Left ventricle myocardium inferior (tissue), 1 donor: ENCODE measurements at regions not wholly inside any gene's neighbourhood (a gene's known extent, or its start where the extent isn't known, plus 50 kb on each side); places are given as distances from the start of the nearest gene placed in this dataset.
"Not testable (repeated sequence)": the region's sequence is repeated elsewhere in the genome, so short reads cannot be mapped to it uniquely, and the experiment has no call there.

Experiments used
- DNase-seq: peaks from one replicate; pipeline ENCODE4 v3.0.0-alpha.2; 2020
- H3K27ac ChIP-seq: fragments of 200-600 bp; replicated peaks from 2 replicates; pipeline ENCODE4 v1.8.0; 2021
- H3K27me3 ChIP-seq: fragments of 200-600 bp; 2 replicates; pipeline ENCODE4 v1.8.0; 2021; ENCODE audit warnings: low read depth
- H3K36me3 ChIP-seq: fragments of 200-600 bp; 2 replicates; pipeline ENCODE4 v1.8.0; 2021
- H3K4me1 ChIP-seq: fragments of 200-600 bp; 2 replicates; pipeline ENCODE4 v1.8.0; 2021
- H3K4me3 ChIP-seq: fragments of 200-600 bp; 2 replicates; pipeline ENCODE4 v1.8.0; 2021; ENCODE audit warnings: mild to moderate bottlenecking, moderate library complexity
- H3K9me3 ChIP-seq: fragments of 200-600 bp; replicated peaks from 2 replicates; pipeline ENCODE4 v1.8.0; 2021
- intact Hi-C: fragments of 100-400 bp; cut with micrococcal nuclease; formaldehyde crosslinking; loops from one replicate; pipeline ENCODE4 v1.11.0; 2022
- TF ChIP-seq, protein P1 (sequence below): fragments of 200-600 bp; IDR thresholded peaks from 2 replicates; pipeline ENCODE4 v1.8.0; 2021; ENCODE audit warnings: antibody characterized with exemption, mild to moderate bottlenecking, borderline replicate concordance
- donor health status: DM: no; HTN: yes; CAD: no; lungs with severe emphysema.

DNA sequence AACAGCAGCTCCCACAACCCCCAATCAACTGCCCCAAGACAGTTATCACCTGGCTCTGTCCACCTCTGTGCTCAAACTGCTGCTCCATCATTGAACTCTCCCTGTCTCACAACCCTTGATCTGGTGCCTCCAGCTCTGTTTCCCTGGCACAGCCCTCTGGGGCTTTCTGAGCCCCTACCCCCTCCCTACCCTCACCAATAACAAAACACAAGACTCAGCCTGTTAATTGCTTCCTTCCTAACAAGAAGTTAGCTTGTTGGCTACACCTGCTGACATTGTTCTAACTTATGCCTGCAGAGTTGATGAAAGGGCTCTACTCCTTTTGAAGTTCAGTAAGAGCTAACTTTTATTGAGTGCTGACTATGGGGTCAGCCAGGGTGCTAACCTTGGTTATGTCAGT is 99.4 kb upstream of the FNDC3A start:
- no peak for DNase-seq
- H3K9me3 ChIP-seq, result no peaks in the 10 kb centered on the region
- TF ChIP-seq, protein P1, sequence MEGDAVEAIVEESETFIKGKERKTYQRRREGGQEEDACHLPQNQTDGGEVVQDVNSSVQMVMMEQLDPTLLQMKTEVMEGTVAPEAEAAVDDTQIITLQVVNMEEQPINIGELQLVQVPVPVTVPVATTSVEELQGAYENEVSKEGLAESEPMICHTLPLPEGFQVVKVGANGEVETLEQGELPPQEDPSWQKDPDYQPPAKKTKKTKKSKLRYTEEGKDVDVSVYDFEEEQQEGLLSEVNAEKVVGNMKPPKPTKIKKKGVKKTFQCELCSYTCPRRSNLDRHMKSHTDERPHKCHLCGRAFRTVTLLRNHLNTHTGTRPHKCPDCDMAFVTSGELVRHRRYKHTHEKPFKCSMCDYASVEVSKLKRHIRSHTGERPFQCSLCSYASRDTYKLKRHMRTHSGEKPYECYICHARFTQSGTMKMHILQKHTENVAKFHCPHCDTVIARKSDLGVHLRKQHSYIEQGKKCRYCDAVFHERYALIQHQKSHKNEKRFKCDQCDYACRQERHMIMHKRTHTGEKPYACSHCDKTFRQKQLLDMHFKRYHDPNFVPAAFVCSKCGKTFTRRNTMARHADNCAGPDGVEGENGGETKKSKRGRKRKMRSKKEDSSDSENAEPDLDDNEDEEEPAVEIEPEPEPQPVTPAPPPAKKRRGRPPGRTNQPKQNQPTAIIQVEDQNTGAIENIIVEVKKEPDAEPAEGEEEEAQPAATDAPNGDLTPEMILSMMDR, result no peak
- intact Hi-C loops, result no loop called here
- H3K27ac ChIP-seq, result no peak overlapping the region
- peaks cover 26% of the 10 kb centered on the region for H3K4me1 ChIP-seq
- peaks cover 12% of the 10 kb centered on the region for H3K27me3 ChIP-seq
- no peak overlapping the region for H3K4me3 ChIP-seq
- no peaks in the 10 kb centered on the region for H3K36me3 ChIP-seq

DNA sequence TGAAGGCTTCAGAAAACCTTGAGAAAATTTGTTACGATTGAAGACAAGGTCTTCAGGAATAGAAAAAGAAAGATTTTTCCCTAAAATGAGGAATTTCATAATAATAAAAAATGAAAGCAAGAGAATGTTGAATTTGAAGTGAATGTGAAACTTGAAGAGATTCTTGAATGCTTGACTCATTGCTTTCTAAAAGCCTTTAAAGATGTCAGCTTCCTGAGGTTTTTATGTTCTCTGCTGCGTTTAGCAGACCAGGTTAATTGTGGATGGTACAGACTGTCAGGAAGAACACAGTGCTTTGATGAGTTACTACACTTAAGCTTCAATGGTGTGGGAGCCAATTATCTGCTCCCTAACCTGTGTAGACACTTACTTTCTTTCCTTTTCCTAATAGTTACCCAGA is 96.3 kb upstream of the FNDC3A start:
- intact Hi-C loops, result no loop called here
- DNase-seq, result no peak
- Histone ChIP-seq H3K4me3 (no peak overlapping the region), H3K27me3 (peaks cover 12% of the 10 kb centered on the region), H3K9me3 (no peaks in the 10 kb centered on the region), H3K27ac (no peak overlapping the region), H3K4me1 (peaks cover 16% of the 10 kb centered on the region), H3K36me3 (no peaks in the 10 kb centered on the region)
- TF ChIP-seq, protein P1, result no peak

DNA sequence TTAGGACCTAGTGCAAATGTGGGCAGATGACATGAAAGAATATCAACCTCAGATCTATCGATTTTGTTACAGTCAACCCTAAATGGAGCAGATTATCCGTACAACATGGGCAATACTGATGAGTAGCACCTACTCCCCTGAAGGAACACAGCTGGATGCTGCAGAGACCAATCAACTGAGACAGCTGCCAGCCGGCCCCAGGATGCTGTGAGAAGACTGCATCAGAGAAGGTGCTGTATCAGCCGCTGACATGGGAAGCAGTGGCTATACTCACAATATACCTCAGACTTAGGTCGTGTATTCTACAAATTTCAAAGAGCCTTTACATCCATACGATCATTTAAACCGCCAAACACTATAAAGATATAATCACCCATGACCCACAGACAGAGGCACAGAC is 95.9 kb upstream of the FNDC3A start:
- no peak for DNase-seq
- no peaks in the 10 kb centered on the region for H3K9me3 ChIP-seq
- H3K27me3 ChIP-seq, result peaks cover 12% of the 10 kb centered on the region
- H3K4me1 ChIP-seq, result peaks cover 12% of the 10 kb centered on the region
- no peak overlapping the region for H3K27ac ChIP-seq
- TF ChIP-seq, protein P1, result no peak
- intact Hi-C loops, result no loop called here
- no peak overlapping the region for H3K4me3 ChIP-seq
- no peaks in the 10 kb centered on the region for H3K36me3 ChIP-seq

DNA sequence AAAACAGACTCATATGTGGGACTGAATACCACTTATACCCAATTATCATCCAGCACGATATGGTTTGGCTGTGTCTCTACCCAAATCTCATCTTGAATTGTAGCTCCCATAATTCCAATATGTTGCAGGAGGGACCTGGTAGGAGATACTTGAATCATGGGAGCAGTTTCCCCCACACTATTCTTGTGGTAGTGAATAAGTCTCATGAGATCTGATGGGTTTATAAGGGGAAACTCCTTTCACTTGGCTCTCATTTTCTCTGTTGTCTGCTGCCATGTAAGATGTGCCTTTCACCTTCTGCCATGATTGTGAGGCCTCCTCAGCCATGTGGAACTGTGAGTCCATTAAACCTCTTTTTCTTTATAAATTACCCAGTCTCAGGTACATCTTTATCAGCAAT is 91.9 kb upstream of the FNDC3A start:
- H3K27ac ChIP-seq, DNase-seq, H3K4me3 ChIP-seq, intact Hi-C loops, H3K36me3 ChIP-seq, H3K4me1 ChIP-seq, H3K27me3 ChIP-seq, H3K9me3 ChIP-seq: not testable (repeated sequence)

DNA sequence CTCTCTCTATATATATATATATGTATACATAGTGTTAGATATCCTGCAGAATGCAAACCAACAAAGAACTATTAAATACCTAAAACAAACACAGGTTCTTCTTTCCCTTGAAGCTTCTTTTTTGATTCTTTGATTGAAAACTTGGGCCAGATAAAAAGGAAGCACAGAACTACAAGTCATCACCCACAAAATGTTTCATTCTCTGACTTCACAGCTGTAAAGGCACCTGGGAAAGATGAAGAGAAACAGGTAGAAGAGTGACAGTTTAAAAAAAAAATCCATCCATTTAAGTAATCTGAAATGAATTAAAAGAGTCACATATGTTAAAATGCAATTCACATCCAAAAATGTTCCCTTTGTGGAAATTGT is 90.7 kb upstream of the FNDC3A start:
- DNase-seq, result no peak
- Histone ChIP-seq H3K4me1 (no peaks in the 10 kb centered on the region), H3K27me3 (no peaks in the 10 kb centered on the region), H3K36me3 (no peaks in the 10 kb centered on the region), H3K27ac (no peak overlapping the region), H3K9me3 (no peaks in the 10 kb centered on the region), H3K4me3 (no peak overlapping the region)
- TF ChIP-seq, protein P1, result no peak
- intact Hi-C loops, result no loop called here

DNA sequence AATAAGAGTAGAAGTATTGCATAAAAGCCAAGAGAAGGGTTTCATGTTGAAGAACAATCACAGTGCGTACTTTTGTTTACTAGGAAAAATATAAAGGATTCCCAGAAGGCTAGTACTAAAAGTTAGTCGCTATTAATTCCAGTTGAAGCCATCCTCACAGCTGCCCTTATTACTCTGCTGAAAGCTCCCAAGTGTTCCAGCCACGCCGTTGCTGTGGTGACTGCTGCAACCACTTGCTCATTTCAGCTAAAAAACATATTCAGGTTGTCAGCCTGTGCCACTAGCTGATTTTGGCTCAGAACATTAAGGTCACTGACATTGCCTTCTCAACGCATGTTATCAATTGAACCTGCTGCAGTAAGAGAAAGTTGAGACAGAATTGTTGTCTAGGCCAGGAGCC is 87.1 kb upstream of the FNDC3A start:
- Histone ChIP-seq H3K27ac (no peak overlapping the region), H3K36me3 (no peaks in the 10 kb centered on the region), H3K9me3 (no peaks in the 10 kb centered on the region), H3K4me1 (peaks cover 7% of the 10 kb centered on the region), H3K27me3 (no peaks in the 10 kb centered on the region), H3K4me3 (no peak overlapping the region)
- intact Hi-C loops, result no loop called here
- TF ChIP-seq, protein P1, result no peak
- DNase-seq, result no peak
